ENCODE measurements at regions not wholly inside any gene's neighbourhood (a gene's known extent, or its start where the extent isn't known, plus 50 kb on each side); places are given as distances from the start of the nearest gene placed in this dataset.

DNA sequence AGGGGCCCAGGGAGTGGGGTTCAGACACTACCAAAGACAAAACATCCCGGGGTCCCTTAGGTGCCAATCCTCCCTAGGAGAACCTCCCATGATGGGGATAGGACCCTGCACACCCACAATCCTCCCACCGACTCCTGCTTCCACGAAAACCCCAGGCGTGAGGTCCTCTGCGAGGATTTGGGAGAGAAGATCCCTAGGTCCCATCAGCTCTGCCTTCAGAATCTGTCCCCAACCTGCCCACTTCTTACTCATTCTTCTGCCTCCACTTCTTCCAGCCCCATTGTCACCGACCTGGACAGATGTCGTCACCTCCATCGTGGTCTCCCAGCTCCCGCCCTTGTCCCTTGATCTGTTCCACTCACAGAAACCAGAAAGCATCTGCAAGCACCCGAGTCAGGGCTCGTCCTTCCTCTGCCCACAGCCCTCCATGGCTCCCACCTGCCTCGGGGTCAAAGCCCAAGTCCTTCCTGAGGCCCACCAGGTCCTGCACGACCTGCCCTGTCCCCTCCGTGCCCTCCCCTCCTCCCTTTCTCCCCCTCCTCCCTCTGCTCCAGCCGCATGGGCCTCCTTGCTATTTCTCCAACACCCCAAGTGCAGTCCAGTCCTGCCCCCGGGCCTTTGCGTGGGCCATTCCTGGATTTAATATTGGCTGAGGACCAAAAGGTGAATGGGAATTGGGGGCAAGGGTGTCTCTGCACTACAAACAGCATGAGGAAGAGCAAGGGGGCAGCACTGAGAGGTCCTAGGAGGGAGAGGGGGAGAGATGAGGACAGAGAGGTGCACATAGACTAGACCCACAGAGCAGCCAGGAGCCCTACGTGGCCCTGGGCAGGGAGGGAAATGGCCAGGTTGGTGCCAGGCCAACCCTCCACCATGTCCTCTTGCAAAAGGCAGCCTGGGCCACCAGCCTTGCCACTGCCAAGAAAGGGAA is 51.3 kb downstream of the PTPRS start:
- TF ChIP-seq POLR2A (IDR thresholded peaks at IDR 0.05; ENCODE audit: low read length) (no peak), GATA1 (IDR thresholded peaks at IDR 0.05; ENCODE audit: low read depth, low read length) (no peak)
